NCI-H1048 (cell line): ENCODE measurements at regions not wholly inside any gene's neighbourhood (a gene's known extent, or its start where the extent isn't known, plus 50 kb on each side); places are given as distances from the start of the nearest gene placed in this dataset.

Experiments used
- DNase-seq: peaks from one replicate; lab custom pipeline; 2025; lab: John Stamatoyannopoulos, UW

DNA sequence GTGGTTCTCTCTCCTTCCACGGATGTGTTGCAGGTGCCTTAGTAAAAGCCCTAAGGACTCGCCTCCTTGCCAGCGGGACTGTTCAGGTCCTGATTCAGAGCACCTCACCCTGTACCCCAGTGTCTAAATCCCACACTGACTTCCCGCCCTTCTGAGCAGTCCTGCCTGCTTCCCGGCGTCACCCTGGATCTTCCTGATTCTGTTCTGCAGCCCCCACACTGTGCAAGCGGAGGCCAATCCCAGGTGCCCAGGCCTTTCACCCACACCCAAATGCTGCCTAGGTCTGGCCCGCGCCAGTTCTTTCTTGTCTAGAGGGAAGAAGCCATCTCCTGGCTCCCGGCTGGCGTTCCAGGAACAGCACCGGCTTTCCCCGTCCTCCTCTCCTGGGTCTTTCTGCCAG is 95.9 kb upstream of the GALNT2 start:
- no peak for DNase-seq

DNA sequence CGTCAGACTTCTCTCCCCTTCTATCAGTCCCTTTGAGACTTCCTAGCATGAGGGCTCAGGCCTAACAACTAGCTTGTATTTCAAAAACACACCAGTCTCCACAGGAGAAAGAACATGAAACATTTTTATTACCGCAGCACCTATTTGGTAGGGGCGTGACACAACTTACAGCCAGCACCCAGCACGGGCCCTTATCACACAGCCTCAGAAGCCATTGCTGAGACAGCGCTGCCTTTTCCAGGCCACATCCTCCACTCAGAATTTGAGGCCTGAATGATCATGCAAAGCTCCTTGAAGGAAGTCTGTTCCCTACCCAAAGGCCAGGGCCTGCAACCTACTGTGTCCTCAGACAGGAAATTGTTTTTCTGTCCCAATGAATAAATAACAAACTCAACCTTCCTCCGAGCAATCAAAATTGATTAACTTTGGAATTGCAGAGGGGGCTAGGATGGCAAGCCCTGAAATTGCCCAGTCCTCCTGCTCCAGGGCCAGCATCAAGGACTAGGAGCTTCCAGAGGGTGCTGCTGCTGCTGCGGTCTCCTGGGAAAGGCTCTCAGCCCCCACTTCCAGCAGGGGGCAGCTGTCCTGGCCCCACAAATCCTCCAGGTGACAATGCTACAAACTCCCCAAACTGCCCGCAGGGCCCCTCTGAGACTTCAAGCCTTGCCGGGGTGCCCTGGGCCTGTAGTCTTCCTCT is 94.3 kb upstream of the GALNT2 start:
- no peak for DNase-seq

DNA sequence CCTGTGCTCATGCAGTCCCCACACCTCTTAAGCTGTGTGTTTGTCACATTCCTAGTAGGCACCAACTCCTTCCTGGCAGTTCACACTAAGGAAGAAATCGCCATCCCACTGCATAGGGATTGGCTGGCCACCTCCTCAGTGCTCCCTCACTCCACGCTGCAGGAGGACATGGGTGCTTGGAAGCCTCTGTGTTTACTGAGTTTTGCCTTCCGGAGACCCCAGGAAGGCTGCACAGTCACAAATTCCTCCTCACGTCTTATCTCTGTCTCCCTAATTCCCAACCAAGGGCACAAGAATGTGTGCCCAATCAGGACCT is 93.8 kb upstream of the GALNT2 start:
- DNase-seq, result no peak

DNA sequence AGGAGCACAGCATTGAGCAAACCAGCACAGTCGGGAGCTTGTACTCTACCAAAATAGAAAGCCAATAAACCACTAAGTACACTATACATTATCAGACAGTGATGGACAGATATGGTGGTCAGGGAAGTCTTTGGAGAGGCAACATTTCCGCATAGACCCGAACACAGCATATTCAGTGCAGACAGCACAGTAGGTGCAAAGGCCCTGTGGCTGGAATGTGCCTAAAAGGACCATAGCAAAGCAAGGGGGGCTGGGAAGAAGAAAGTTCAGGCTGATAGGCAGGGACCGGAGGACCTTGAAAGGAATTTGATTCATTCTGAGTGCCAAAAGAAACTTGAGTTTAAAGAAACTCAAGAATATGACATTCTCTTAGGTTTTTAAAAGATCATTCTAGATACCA is 92.0 kb upstream of the GALNT2 start:
- no peak for DNase-seq

DNA sequence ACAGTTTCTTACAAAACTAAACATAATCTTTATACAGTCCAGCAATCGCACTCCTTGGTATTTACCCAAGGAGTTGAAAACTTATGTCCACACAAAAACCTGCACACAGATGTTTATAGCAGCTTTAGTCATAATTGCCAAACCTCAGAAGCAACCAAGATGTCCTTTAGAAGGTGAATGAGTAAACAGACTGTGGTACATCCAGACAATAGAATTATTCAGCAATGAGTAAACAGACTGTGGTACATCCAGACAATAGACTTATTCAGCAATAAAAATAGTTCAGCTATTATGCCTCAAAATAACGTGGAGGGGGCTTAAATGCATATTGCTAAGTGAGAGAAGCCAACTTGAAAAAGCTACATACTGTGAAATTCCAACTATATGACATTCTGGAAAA is 87.0 kb upstream of the GALNT2 start:
- no peak for DNase-seq

DNA sequence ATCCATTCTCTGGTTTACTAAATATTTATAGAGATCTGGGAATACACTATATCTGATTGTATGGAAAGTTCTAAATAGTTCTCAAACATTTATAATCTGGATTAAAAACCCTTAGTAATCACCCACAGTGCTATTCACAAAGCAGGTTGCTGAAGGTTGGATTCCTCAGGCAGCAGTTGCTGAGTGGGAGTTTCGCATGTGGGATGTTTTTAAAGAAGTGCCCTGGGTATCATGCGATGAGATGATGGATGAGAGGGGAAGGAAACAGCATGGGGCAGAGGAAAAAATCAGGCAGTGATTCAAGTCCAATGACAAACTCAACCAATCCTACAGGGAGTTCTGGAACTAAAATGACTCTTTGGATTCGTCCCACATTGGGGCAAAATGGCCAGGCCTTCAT is 85.3 kb upstream of the GALNT2 start:
- no peak for DNase-seq

DNA sequence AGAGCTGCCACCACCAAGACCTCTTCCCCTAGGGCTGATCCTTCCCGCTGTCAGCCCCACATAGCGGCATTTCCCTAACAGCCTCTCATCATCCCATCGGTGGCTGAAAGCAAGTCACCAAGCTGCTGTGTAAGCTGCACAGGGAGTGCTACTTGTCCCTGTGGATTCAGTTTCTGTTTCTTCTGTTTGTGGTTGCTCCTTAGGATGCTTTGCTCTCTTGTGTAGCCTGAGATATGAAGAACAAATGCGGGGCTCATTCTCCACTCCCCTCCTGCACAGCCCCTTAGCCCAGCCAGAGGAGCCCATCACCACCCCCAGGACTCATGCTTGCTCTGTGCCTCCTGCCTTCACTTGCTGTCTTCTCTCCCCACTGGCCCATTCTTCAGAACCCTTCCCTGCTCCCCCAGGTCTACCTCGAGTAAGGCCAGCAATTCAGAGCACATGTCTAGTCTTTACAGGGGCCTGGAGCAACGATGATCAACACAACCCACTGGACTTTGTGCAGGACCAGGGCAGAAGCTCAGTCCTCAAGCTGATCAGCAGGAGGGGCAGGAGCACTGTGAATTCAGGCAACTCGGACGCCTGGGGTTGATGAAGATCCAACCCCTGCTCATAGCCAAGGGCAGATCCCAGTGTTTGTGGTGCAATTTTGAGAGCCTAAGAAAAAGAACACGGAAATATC is 82.6 kb upstream of the GALNT2 start:
- DNase-seq, result no peak

DNA sequence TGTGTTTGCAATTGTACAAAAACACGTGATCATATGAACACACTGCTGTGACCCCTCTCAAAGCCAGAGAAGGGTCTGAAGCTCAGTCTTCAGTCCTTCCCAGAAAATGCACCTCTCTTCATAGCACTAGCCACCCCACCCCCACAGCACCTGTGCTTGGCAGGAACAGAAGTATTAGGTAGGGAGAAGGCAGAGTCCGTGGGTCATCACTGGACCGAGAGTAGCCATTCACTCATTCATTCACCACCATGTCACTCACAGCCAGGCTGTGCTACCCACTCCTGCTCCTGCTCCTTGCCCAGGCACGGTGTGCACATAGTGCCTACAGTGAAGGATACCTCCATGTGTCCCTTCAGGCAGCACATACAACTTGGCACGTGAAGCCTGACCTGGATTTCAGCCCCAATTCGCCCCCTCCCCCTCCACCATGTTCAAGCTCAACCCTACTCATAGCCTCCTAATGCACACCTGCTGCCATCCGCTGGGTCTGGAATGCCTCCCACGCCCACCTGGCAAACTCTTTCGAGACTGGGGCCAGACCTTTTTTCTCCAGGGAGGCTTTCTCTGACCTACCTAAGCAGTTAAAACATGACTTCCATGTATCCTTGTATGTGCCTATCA is 81.9 kb upstream of the GALNT2 start:
- DNase-seq, result no peak

DNA sequence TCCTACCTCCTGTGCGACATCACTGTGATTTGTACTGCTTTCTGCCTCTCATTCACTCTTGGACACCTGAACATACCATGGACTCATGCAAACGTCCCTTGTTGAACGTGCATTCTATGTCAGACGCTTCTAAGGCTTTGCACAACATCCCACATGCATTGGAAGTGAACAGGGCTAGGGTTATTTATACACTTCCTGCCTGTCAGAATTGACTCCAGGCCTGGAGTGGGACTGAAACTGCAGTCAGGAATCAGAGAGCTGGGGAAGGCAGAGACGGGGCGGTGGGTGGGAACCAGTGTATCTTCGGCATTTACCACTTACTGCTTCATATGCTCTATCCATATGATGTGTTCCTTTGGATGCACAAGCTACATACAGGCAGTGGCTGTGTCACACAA is 81.4 kb upstream of the GALNT2 start:
- no peak for DNase-seq

DNA sequence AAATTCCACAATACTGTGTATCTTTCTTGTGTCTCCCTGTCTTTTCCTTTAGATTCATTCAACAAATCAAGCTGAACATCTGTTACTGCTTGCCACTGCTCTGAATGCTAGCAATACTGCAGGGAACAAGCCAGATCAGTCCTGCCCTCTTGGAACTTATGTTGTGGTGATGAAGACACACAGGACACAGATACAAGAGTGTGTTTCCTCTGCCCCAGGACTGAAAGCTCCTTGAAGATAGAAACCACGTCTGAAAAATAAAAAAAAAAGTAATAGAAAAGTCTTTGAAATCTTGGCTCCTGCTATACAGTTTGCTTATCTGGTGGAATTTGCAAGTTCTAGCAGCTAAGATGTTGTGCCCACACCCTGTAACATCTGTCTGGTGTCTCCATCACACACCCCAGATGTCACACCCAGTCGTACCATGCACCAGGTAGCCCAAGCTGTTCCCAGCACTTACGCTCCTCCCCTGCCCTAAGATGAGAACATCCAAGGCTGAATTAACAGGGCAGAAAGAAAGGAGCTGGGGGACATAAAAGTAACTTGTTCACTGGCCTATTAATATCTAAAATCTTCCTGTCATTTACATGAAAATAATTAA is 80.2 kb upstream of the GALNT2 start:
- no peak for DNase-seq

DNA sequence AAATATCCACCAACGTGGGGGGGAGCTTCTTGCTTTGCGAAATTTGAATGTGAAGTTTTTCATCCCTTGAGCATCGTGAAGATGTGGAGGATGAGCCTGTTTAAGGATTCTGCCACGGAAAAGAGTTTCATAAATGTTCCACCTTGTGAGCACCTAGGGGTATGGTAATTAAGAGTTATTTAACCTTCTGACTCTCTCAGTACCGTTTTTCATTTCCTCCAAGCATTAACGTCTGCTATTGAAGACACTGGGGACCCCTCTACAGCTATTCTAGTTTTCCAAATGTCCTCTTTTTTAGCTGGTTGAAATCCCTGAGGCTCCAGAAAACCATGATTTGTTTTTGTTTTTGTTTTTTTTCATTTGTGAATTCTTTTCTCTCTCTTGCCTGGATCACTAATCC is 79.1 kb upstream of the GALNT2 start:
- no peak for DNase-seq

DNA sequence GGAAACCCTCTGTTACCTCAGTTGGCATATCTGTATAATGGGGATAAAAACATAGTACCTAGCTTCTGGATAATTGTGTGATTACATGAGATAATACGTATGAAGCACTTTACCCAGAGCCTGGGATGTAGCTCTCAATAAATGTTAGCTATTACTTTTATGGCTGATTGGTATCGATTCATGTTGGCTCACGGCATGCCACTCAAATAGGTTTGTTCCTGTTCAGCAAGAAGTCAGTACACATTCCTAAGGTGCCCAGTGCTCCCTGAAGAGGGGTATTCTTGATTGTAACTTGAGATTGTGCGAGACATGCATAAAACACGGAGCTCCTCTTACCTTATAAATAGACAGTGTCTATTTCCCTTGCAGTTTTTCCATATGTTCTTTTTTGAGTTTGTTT is 78.5 kb upstream of the GALNT2 start:
- no peak for DNase-seq

DNA sequence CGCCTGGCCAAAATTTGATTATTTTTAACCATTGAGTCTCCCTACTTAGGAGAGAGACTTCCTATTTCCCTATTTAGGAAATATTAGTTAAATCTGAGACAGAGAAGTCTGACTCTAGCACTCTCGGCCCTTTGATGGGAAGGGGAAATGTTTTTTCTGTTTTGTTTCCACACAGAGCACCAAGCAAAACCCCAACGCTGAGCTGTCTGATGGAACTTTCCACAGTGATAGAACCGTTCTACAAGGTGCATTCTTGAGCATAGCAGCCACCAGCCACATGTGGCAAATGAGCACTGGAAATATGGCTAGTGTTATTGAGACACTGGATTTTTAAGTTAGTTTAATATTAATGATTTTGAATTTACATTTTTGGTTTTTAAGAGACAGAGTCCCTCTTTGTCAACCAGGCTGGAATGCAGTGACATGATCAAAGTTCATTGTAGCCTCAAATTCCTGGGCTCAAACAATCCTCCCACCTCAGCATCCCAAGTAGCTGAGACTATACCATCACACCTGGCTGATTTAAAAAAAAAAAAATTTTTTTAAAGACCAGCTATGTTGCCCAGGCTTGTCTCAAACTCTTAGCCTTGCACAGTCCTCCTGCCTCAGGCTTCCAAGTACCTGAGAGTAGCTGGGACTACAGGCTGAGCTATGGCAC is 77.3 kb upstream of the GALNT2 start:
- DNase-seq, result no peak

DNA sequence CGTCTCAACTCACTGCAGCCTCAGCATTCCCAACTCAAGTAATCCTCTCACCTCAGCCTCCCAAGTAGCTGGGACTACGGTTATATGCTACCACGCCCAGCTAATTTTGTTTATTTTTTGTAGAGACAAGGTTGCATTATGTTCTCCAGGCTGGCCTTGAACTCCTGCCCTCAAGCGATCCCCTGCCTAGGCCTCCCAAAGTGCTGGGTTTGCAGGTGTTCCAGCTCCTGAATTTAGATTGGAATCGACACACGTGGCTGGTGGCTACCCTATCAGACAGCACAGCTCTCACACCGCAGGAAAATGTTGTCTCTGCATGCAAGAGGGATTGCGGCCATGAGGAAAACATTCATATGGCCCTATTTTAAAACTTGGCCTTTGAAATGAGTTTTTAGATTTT is 76.7 kb upstream of the GALNT2 start:
- no peak for DNase-seq

DNA sequence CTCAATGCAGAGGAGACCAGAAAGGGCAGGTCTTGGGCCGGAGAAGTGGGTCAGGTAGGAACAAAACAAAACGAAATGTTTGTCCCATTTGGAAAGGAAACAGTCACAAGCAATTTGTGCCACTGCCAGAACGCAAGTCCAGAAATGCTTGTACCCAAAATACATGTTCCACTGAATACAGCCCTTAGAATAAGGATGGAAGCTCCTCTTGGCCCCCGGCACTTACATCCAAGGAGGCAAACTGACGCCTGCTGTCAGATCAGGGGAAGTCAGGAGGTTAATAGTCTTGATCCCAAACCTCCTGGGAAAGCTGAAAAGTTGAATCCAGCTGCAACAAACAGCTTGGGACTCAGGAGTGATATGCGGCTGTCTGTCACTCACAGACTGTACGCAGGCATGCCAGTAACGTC is 75.9 kb upstream of the GALNT2 start:
- DNase-seq, result no peak

DNA sequence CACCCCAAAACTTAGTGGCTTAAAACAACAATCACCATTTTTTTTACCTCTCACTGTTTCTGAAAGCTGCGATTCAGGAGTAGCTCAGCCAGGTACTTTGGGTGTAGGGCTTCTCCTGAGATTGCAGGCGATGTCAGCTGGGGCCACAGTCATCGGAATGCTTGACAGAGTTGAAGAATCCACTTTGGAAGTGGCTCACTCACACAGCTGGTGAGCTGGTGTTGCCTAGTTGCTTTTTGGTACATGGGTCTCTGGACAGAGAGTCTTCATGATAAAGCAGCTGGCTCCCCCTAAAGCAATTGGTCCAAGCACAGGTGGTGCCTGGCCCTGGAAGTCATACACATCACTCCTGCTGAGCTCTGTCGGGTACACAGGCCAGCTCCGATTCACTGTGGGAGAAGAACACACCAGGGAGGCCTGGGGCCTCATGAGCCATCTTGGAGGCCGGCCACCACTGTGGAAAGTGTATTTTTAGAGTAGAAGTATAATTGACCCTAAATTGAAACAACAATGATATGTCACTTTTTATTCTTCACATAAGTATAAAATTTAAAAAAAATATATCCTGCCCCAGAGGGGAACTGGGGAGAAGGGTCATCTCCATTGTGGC is 75.2 kb upstream of the GALNT2 start:
- DNase-seq, result no peak

DNA sequence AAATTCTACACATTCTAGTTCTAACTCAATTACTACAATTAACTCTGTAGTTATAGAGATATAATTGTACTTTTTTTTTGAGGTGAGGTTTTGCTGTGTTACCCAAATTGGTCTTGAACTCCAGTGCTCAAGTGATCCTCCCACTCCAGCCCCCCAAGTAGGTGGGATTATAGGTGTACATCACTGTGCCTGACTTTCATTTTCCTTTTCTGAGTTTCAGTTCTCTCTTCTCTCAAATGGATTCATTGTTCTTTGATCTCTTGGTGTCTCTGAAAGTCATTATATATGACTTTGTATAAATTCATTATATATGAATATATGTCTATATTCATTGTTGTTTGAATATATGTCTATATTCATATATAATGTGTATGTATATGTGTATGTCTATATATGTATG is 74.0 kb upstream of the GALNT2 start:
- DNase-seq, result no peak

DNA sequence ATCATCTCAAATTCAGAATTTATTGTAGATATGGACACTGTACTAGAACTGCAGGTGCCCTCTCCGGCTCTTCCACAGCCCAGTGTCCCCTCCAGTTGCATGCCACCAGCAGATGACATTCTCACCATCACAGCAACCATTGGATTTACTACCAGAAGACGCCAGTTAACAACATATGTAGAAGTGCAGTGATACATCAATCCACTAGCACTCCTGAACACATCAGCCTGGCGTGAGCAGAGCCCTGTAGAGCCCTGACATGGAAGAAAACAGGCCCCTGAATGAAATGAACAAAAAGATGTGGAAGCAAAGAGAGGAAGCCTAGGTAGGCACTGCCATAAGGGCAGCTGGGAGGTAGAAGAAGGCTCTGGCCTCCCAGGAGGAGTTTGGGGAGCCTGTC is 73.1 kb upstream of the GALNT2 start:
- no peak for DNase-seq

DNA sequence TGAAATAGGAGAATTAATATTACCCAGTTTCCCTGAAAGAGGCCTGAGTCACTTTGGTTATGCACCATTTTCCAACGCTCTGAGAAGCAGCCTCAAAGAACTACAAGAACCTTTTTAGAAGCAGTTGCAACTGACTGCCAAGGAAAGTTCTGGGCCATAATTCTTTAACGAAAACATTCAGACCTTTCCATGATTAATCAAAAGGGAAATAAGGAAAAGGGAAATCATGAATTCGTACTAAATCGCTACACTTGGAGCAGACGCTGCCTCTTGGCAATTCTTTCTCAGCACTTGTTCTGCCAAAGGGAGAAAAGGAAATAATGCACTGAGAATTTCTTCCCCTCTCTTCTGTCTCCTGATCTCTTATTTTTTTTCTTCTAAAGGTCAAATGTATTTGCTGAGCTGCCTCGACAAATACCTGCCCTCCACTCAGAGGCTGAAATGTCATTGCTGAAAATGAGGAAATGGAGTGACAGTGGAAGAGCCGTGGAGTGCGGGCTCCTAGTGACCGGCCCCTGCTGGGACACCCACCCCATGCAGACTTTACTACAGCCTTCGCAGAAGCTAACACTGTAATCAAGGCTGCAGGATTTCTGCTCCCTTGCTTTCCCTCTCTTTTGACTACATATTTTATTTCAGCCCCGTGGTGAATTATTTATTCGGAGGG is 67.9 kb upstream of the GALNT2 start:
- no peak for DNase-seq

DNA sequence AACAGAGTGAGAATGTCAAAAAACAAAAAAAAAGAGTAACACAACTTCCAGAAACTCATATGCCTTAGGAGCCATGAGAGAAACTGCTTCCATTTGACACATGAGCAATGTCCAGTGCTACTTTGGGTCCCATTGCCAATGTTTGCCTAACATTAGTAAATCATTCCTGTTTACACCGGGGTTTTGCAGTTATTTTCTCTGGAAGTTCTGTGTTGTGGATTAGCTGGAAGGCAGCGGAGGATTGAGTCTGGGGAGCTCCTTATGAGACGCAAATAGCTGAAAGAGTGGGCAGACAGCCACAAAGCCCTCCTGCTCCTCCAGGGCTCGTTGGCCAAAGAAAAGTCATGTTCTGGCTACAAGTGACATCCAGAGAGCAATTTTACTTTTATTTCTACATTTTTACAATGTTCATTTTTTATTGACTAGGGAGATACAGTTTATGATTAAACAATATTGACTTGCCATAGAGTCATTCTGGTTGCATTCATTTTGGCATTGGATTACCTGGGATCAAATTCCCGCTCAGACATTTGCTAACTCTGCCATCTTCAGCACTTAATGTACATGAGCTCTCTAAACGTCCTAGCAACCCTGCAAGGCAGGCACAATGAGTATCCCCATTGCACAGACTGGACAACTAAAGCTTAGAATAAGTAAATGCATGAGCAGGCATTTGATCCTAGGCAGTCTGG is 66.4 kb upstream of the GALNT2 start:
- DNase-seq, result no peak

DNA sequence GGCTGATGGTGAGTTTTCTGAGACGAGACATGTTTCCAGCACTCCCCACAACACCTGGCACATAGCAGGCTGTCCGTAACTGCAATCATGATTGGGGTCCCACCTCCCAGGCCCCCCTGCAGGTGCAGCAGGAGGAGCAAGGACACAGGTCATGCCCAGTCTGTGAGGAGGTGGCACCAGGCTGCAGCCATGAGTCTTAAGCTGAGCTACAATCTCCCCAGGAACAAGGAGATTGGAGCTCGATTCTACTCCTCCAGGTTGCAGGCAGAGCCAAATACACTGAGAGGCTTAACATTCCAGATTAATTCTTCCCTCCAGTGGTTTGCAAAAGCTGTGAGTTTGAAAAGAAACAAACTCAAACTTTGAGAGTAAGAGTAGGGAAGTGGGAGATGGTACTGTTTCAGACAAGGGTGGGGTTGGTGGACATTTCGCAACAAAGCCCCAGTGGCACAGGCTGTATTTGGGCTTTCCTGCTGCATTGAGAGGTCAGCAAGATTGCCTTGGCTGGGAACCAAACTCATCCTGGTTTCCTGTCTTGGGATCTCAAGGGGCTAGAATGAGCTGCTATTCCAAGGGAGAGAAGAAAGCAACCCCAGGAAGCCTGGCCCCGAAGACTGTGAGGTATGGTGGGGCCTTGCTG is 64.8 kb upstream of the GALNT2 start:
- no peak for DNase-seq
